Endothelial cell of umbilical vein (primary cell): ENCODE measurements at regions not wholly inside any gene's neighbourhood (a gene's known extent, or its start where the extent isn't known, plus 50 kb on each side); places are given as distances from the start of the nearest gene placed in this dataset.

ENCODE experiments used
- BruUV-seq: library from RNA; stranded (reverse); fragments of 400-500 nt; replicated peaks from 2 replicates; lab custom pipeline; 2021; lab: Mats Ljungman, UMichigan
- CTCF ChIA-PET: fragments of 300-600, 350-600 bp; sonication (Branson Sonifier 250); formaldehyde crosslinking; loops from one replicate; lab custom pipeline; 2021; ENCODE audit warnings: antibody characterized with exemption, inconsistent platforms; lab: Charles Lee
- POLR2A ChIA-PET: fragments of 300-600, 350-600 bp; sonication (Branson Sonifier 250); formaldehyde crosslinking; loops from one replicate; lab custom pipeline; 2021; ENCODE audit warnings: antibody characterized with exemption, inconsistent platforms; lab: Charles Lee
- DNase-seq: peaks from one replicate; pipeline ENCODE4 v3.0.0-alpha.2; 2011; ENCODE audit warnings: low read depth, low spot score
- FAIRE-seq: peaks from 2 replicates; lab custom pipeline; 2011; peaks lifted over from hg19 to GRCh38; lab: Jason Lieb, UNC
- H2AFZ ChIP-seq: 2 replicates; pipeline ENCODE4 v1.6.0; 2012; ENCODE audit warnings: low read depth, low read length, control low read depth, inconsistent platforms
- H3K27ac ChIP-seq: 2 replicates; pipeline ENCODE4 v1.5.1; 2011; ENCODE audit warnings: low read depth, mild to moderate bottlenecking, control low read depth, low read length, moderate library complexity; ENCODE audit not compliant: insufficient read depth
- H3K27me3 ChIP-seq, 2 experiments: 2 replicates each; pipeline versions ENCODE4 v1.6.0 to v1.6.1; 2011; ENCODE audit warnings: low read length in 2 of 2, mixed read lengths in 1 of 2; ENCODE audit not compliant: control insufficient read depth in 2 of 2, insufficient read depth in 2 of 2
- H3K36me3 ChIP-seq, 2 experiments: 2 replicates in 1 of 2; 3 replicates in 1 of 2; pipeline ENCODE4 v1.5.1; 2011; ENCODE audit warnings: low read length in 2 of 2, mild to moderate bottlenecking in 1 of 2, moderate library complexity in 1 of 2; ENCODE audit not compliant: control insufficient read depth in 2 of 2, insufficient read depth in 2 of 2; ENCODE audit errors: extremely low read depth in 1 of 2
- H3K4me1 ChIP-seq: 3 replicates; pipeline ENCODE4 v1.5.1; 2011; ENCODE audit warnings: mild to moderate bottlenecking, low read length; ENCODE audit not compliant: control insufficient read depth, insufficient read depth; ENCODE audit errors: extremely low read depth
- H3K4me2 ChIP-seq: 2 replicates; pipeline ENCODE4 v1.6.1; 2011; ENCODE audit warnings: low read length, control low read depth, mixed read lengths; ENCODE audit not compliant: insufficient read depth
- H3K4me3 ChIP-seq, 3 experiments: fragments of 200-600 bp in 1 of 3; sonication (generic), shearing (Covaris generic) in 1 of 3; replicated peaks in 1 of 3; 2 replicates each; pipeline ENCODE4 v1.5.1; 2011 to 2016; ENCODE audit warnings: control low read depth in 3 of 3, low read length in 3 of 3, mild to moderate bottlenecking in 2 of 3, inconsistent platforms in 1 of 3, low read depth in 1 of 3, moderate library complexity in 1 of 3; ENCODE audit not compliant: insufficient read depth in 1 of 3
- H3K79me2 ChIP-seq: 2 replicates; pipeline ENCODE4 v1.6.0; 2012; ENCODE audit warnings: low read length, inconsistent platforms; ENCODE audit not compliant: control insufficient read depth, insufficient read depth
- H3K9ac ChIP-seq: replicated peaks from 2 replicates; pipeline ENCODE3; 2011; ENCODE audit warnings: low read length, control low read depth; ENCODE audit not compliant: insufficient read depth; ENCODE audit errors: extremely low read depth
- H3K9me1 ChIP-seq: replicated peaks from 3 replicates; pipeline ENCODE4 v1.6.0; 2011; ENCODE audit warnings: mild to moderate bottlenecking, low read length; ENCODE audit not compliant: control insufficient read depth, insufficient read depth; ENCODE audit errors: extremely low read depth
- H3K9me3 ChIP-seq: replicated peaks from 2 replicates; pipeline ENCODE4 v1.5.1; 2012; ENCODE audit warnings: low read length, inconsistent platforms; ENCODE audit not compliant: control insufficient read depth, insufficient read depth
- H4K20me1 ChIP-seq: replicated peaks from 2 replicates; pipeline ENCODE3; 2011; ENCODE audit warnings: mild to moderate bottlenecking, low read length; ENCODE audit not compliant: control insufficient read depth, insufficient read depth; ENCODE audit errors: extremely low read depth
- EZH2 ChIP-seq: IDR thresholded peaks from 2 replicates; pipeline ENCODE4 v1.6.1; 2012; ENCODE audit warnings: borderline replicate concordance, low read depth, mild to moderate bottlenecking, moderate library complexity, low read length, inconsistent platforms; ENCODE audit not compliant: severe bottlenecking
- FOS ChIP-seq: IDR thresholded peaks from 2 replicates; pipeline ENCODE4 v1.6.1; 2011; ENCODE audit warnings: mild to moderate bottlenecking, low read length, moderate library complexity, borderline replicate concordance; ENCODE audit not compliant: insufficient read depth
- GATA2 ChIP-seq: IDR thresholded peaks from 2 replicates; pipeline ENCODE4 v1.7.0; 2011; ENCODE audit warnings: low read depth, mild to moderate bottlenecking, moderate library complexity, mixed read lengths, low read length; ENCODE audit not compliant: insufficient read length, insufficient read depth
- JUN ChIP-seq: IDR thresholded peaks from 2 replicates; pipeline ENCODE4 v1.6.1; 2011; ENCODE audit warnings: borderline replicate concordance, low read depth; ENCODE audit not compliant: insufficient read length, insufficient read depth
- MAX ChIP-seq: IDR thresholded peaks from 2 replicates; pipeline ENCODE4 v1.6.1; 2011; ENCODE audit not compliant: insufficient read depth, insufficient read length
- MYC ChIP-seq: IDR thresholded peaks from one replicate; pipeline ENCODE4 v1.6.1; 2011; ENCODE audit warnings: mild to moderate bottlenecking, low read depth, low read length
- POLR2A ChIP-seq: IDR thresholded peaks from 2 replicates; pipeline ENCODE4 v1.6.1; 2012; ENCODE audit warnings: low read depth, mild to moderate bottlenecking, control low read depth, low read length
- POLR2AphosphoS5 ChIP-seq: IDR thresholded peaks from 2 replicates; pipeline ENCODE4 v1.6.1; 2012; ENCODE audit warnings: low read depth, mild to moderate bottlenecking, control low read depth, low read length, moderate library complexity; ENCODE audit not compliant: insufficient read depth
- dilution Hi-C: fragments of 300-500 bp; cut with MboI; formaldehyde crosslinking; loops from one replicate; pipeline ENCODE4 v1.15.0; 2019; ENCODE audit warnings: low sequenced_read_pairs; ENCODE audit not compliant: extremely low pct_ligation_motif_present
- intact Hi-C: fragments of 100-400 bp; cut with micrococcal nuclease; formaldehyde crosslinking; loops from one replicate; pipeline ENCODE4 v1.10.0; 2022
- TF ChIP-seq, protein P1 (sequence below), 2 donors: IDR thresholded peaks; 1 replicate in 1 of 2; 2 replicates in 1 of 2; pipeline ENCODE4 v1.5.1; 2011; ENCODE audit warnings: low read length in 2 of 2, mild to moderate bottlenecking in 2 of 2, moderate library complexity in 2 of 2, control low read depth in 1 of 2, inconsistent platforms in 1 of 2, low read depth in 1 of 2; ENCODE audit not compliant: insufficient read depth in 1 of 2; ENCODE audit errors: extremely low read depth in 1 of 2

DNA sequence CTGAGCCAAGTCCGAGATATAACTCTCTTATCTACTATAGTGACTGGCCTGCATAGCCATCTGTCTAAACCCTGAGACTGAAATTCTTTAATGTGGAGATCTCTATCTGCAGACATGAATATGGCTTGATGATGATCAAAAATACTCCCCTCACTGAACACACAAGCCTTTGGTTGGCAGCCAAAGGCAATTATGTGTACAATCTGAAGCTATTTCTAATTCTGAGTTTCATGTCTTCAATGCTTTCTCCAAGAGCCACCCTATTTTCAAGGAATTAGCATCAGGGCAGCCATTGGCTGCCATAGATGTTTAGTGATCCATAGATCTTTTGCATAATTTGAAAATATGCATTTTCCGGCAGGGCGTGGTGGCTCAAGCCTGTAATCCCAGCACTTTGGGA lies 168.2 kb downstream of the TGFB2 start:
- Histone ChIP-seq H3K27me3 (no peaks in the 10 kb centered on the region), H2AFZ (no peak overlapping the region), H3K27ac (no peak overlapping the region), H3K4me2 (no peak overlapping the region), H3K9ac (no peak overlapping the region), H3K4me1 (no peaks in the 10 kb centered on the region), H3K79me2 (no peaks in the 10 kb centered on the region), H3K9me1 (no peaks in the 10 kb centered on the region), H3K9me3 (no peaks in the 10 kb centered on the region), H4K20me1 (no peaks in the 10 kb centered on the region), H3K4me3 (no peak overlapping the region), H3K36me3 (no peaks in the 10 kb centered on the region)
- no peak for DNase-seq
- dilution Hi-C loops (no loop called here), intact Hi-C loops (no loop called here)
- no TSS peak for BruUV-seq
- ChIA-PET POLR2A (no interaction called here), CTCF (interaction anchor here (1.3 kb wide), 1 partner anchor 554 kb away, joined by 4 read pairs; no protein-coding TSS in a partner anchor)
- TF ChIP-seq MAX, result no peak
- TF ChIP-seq GATA2, result no peak
- TF ChIP-seq POLR2A, result no peak
- TF ChIP-seq JUN, result no peak
- no peak for TF ChIP-seq FOS
- no peak for FAIRE-seq

DNA sequence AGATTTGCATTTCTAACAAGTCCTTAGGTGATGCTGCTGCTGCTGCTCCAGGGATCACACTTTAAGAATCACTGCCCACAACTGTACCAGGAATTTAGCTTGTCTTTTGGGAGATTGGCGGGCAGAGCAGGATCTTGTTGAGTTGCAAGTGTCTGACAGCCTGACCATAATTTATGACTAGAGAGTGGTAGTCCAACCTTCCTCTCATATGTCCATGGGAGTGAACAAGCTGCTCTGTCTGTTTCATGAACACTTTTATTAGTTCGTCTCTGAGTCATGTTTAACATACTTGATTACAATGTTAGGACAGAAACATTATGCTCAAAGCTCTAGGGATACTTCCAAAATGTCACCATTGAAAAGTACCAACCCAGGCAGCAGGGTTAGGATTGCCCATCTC lies 169.6 kb downstream of the TGFB2 start:
- H3K4me3 ChIP-seq, result no peak overlapping the region
- H3K79me2 ChIP-seq, result no peaks in the 10 kb centered on the region
- FAIRE-seq, result no peak
- H2AFZ ChIP-seq, result no peak overlapping the region
- H3K4me2 ChIP-seq, result no peak overlapping the region
- H3K27ac ChIP-seq, result no peak overlapping the region
- intact Hi-C loops, result no loop called here
- H3K9ac ChIP-seq, result no peak overlapping the region
- dilution Hi-C loops, result no loop called here
- no peak for DNase-seq
- H3K36me3 ChIP-seq, result no peaks in the 10 kb centered on the region
- H3K4me1 ChIP-seq, result no peaks in the 10 kb centered on the region
- H3K9me1 ChIP-seq, result no peaks in the 10 kb centered on the region
- H3K27me3 ChIP-seq, result no peaks in the 10 kb centered on the region
- TF ChIP-seq MAX, result no peak
- TF ChIP-seq JUN, result no peak
- TF ChIP-seq, protein P1, sequence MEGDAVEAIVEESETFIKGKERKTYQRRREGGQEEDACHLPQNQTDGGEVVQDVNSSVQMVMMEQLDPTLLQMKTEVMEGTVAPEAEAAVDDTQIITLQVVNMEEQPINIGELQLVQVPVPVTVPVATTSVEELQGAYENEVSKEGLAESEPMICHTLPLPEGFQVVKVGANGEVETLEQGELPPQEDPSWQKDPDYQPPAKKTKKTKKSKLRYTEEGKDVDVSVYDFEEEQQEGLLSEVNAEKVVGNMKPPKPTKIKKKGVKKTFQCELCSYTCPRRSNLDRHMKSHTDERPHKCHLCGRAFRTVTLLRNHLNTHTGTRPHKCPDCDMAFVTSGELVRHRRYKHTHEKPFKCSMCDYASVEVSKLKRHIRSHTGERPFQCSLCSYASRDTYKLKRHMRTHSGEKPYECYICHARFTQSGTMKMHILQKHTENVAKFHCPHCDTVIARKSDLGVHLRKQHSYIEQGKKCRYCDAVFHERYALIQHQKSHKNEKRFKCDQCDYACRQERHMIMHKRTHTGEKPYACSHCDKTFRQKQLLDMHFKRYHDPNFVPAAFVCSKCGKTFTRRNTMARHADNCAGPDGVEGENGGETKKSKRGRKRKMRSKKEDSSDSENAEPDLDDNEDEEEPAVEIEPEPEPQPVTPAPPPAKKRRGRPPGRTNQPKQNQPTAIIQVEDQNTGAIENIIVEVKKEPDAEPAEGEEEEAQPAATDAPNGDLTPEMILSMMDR (IDR thresholded peaks at IDR 0.05; ENCODE audit: extremely low read depth in 1 of 2, insufficient read depth in 1 of 2, low read depth in 1 of 2, low read length in 2 of 2), result no peak
- no peak for TF ChIP-seq POLR2AphosphoS5
- no peak for TF ChIP-seq MYC
- no peak for TF ChIP-seq EZH2
- no peak for TF ChIP-seq FOS
- TF ChIP-seq POLR2A, result no peak
- TF ChIP-seq GATA2, result no peak
- H4K20me1 ChIP-seq, result no peaks in the 10 kb centered on the region
- CTCF ChIA-PET, result interaction anchor here (1.3 kb wide), 1 partner anchor 552 kb away, joined by 4 read pairs; no protein-coding TSS in a partner anchor
- POLR2A ChIA-PET, result no interaction called here
- BruUV-seq, result no TSS peak
- H3K9me3 ChIP-seq, result no peaks in the 10 kb centered on the region
